ENCODE measurements at regions not wholly inside any gene's neighbourhood (a gene's known extent, or its start where the extent isn't known, plus 50 kb on each side); places are given as distances from the start of the nearest gene placed in this dataset.

- TF ChIP-seq EZH2 (IDR thresholded peaks at IDR 0.05; ENCODE audit: borderline replicate concordance, control insufficient read depth, low read depth, low read length) (no peak), EP300 (IDR thresholded peaks at IDR 0.05; ENCODE audit: borderline replicate concordance in 1 of 2, control insufficient read depth in 1 of 2, low read depth in 2 of 2, low read length in 2 of 2) (no peak), CBX3 (IDR thresholded peaks at IDR 0.05; ENCODE audit: borderline replicate concordance, low read depth) (no peak), CTCF (IDR thresholded peaks at IDR 0.05 in 2 of 3, conservative IDR thresholded peaks at IDR 0.05 in 1 of 3; ENCODE audit: control insufficient read depth in 2 of 3, extremely low read depth in 1 of 3, insufficient read depth in 1 of 3, low read depth in 3 of 3, low read length in 3 of 3) (no peak), ZNF24 (IDR thresholded peaks at IDR 0.05) (no peak)
These were observed 65.1 kb upstream of the VSTM2A start for GRCh38 chr7:54477083-54477482.

All from GM12878 (cell line).